Stomach (tissue), 4 donors: ENCODE measurements at regions not wholly inside any gene's neighbourhood (a gene's known extent, or its start where the extent isn't known, plus 50 kb on each side); places are given as distances from the start of the nearest gene placed in this dataset.

Experiments
- EP300 ChIP-seq: sonication (generic); formaldehyde crosslinking; IDR thresholded peaks from one replicate; pipeline ENCODE4 v1.6.1; 2017; ENCODE audit warnings: antibody characterized with exemption
- POLR2A ChIP-seq, 4 donors: fragments of 450-650 bp; IDR thresholded peaks; one replicate each; pipeline ENCODE4 v1.6.1; 2016; ENCODE audit warnings: antibody characterized with exemption in 4 of 4, control low read depth in 2 of 4, mild to moderate bottlenecking in 1 of 4, moderate library complexity in 1 of 4
- POLR2AphosphoS5 ChIP-seq, 3 donors: sonication (generic); formaldehyde crosslinking; IDR thresholded peaks; one replicate each; pipeline ENCODE4 v1.6.1; 2016; ENCODE audit warnings: antibody characterized with exemption in 3 of 3
- TF ChIP-seq, protein P1 (sequence below), 7 experiments: fragments of 450-650 bp in 4 of 7; fragments of 200-600 bp in 3 of 7; sonication (generic) in 3 of 7; IDR thresholded peaks; one replicate each; pipeline ENCODE4 v1.5.1; 2016 to 2019; ENCODE audit warnings: antibody characterized with exemption in 7 of 7, control low read depth in 2 of 7, mild to moderate bottlenecking in 1 of 7

DNA sequence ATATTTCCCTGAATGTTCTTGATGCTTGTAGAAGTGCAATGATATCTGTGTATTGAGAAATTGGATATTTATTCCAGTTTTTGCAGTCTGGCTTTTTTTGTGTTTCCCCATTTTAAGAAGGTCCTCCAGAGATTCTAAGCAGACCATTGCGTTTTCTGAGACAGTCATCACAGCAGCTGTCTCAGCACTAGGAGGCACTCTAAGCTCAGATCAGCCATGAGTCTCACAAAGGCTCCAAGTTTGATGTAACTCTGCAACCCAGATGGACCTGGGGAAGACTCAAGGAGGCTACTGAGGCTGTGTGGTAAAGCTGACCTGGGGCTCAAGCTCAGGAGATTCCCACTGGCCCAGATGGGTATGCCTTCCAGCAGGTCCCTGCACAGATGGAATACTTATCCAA, 89.3 kb upstream of the CYLC1 start:
- no peak for TF ChIP-seq POLR2A (IDR thresholded peaks at IDR 0.05)
- TF ChIP-seq, protein P1, sequence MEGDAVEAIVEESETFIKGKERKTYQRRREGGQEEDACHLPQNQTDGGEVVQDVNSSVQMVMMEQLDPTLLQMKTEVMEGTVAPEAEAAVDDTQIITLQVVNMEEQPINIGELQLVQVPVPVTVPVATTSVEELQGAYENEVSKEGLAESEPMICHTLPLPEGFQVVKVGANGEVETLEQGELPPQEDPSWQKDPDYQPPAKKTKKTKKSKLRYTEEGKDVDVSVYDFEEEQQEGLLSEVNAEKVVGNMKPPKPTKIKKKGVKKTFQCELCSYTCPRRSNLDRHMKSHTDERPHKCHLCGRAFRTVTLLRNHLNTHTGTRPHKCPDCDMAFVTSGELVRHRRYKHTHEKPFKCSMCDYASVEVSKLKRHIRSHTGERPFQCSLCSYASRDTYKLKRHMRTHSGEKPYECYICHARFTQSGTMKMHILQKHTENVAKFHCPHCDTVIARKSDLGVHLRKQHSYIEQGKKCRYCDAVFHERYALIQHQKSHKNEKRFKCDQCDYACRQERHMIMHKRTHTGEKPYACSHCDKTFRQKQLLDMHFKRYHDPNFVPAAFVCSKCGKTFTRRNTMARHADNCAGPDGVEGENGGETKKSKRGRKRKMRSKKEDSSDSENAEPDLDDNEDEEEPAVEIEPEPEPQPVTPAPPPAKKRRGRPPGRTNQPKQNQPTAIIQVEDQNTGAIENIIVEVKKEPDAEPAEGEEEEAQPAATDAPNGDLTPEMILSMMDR (IDR thresholded peaks at IDR 0.05), result no peak
- TF ChIP-seq POLR2AphosphoS5 (IDR thresholded peaks at IDR 0.05), result no peak
- no peak for TF ChIP-seq EP300
